Fibroblast of villous mesenchyme (primary cell): ENCODE measurements at regions not wholly inside any gene's neighbourhood (a gene's known extent, or its start where the extent isn't known, plus 50 kb on each side); places are given as distances from the start of the nearest gene placed in this dataset.

ENCODE experiments used
- DNase-seq: peaks from one replicate; pipeline ENCODE4 v3.0.0-alpha.2; 2010; ENCODE audit warnings: low read depth
- H3K4me3 ChIP-seq: 2 replicates; pipeline ENCODE4 v1.5.1; 2011; ENCODE audit warnings: low read depth, mild to moderate bottlenecking, low read length
- CTCF ChIP-seq: IDR thresholded peaks from 2 replicates; pipeline ENCODE4 v1.5.1; 2012; ENCODE audit warnings: low read depth, mild to moderate bottlenecking, low read length; ENCODE audit not compliant: insufficient read depth

GRCh38 chr2:120892967-120893667 lies 157.4 kb downstream of the GLI2 start:
- no peak for TF ChIP-seq CTCF
- no peak overlapping the region for H3K4me3 ChIP-seq
- peak; percentile 65 for DNase-seq

- H3K4me3 ChIP-seq, result no peak overlapping the region
- no peak for TF ChIP-seq CTCF
- no peak for DNase-seq
Measured at GRCh38 chr2:120893811-120894584, 158.3 kb downstream of the GLI2 start.

- H3K4me3 ChIP-seq, result no peak overlapping the region
- TF ChIP-seq CTCF, result no peak
- DNase-seq, result no peak
Measured at GRCh38 chr2:120894966-120895365, 159.3 kb downstream of the GLI2 start.

- H3K4me3 ChIP-seq, result no peak overlapping the region
- no peak for TF ChIP-seq CTCF
- DNase-seq, result no peak
Measured at GRCh38 chr2:120896126-120896525, 160.5 kb downstream of the GLI2 start.

GRCh38 chr2:120896901-120897300 lies 161.2 kb downstream of the GLI2 start:
- no peak for DNase-seq
- no peak for TF ChIP-seq CTCF
- H3K4me3 ChIP-seq, result no peak overlapping the region

- H3K4me3 ChIP-seq, result no peak overlapping the region
- DNase-seq, result no peak
- no peak for TF ChIP-seq CTCF
Measured at GRCh38 chr2:120897399-120897798, 161.7 kb downstream of the GLI2 start.
